PFSK-1 (cell line): ENCODE measurements at regions not wholly inside any gene's neighbourhood (a gene's known extent, or its start where the extent isn't known, plus 50 kb on each side); places are given as distances from the start of the nearest gene placed in this dataset.

Experiments used
- FOXP2 ChIP-seq: optimal IDR thresholded peaks from 2 replicates; pipeline ENCODE3; 2011; ENCODE audit warnings: borderline replicate concordance, control low read depth, inconsistent platforms; ENCODE audit not compliant: insufficient read depth; ENCODE audit errors: extremely low read length, extremely low read depth
- POLR2AphosphoS5 ChIP-seq: IDR thresholded peaks from 2 replicates; pipeline ENCODE4 v1.6.1; 2012; ENCODE audit warnings: low read depth, mild to moderate bottlenecking, control low read depth, low read length, moderate library complexity
- REST ChIP-seq, 2 experiments: IDR thresholded peaks; 2 replicates each; pipeline versions ENCODE4 v1.6.1 to v1.8.0; 2011 to 2012; ENCODE audit warnings: low read depth in 2 of 2, low read length in 2 of 2, control low read depth in 1 of 2, inconsistent platforms in 1 of 2, mild to moderate bottlenecking in 1 of 2, moderate library complexity in 1 of 2; ENCODE audit not compliant: insufficient read depth in 1 of 2
- SIN3A ChIP-seq: IDR thresholded peaks from 2 replicates; pipeline ENCODE4 v1.6.1; 2012; ENCODE audit warnings: mild to moderate bottlenecking, low read length, moderate library complexity, borderline replicate concordance; ENCODE audit not compliant: insufficient read depth
- TAF1 ChIP-seq: IDR thresholded peaks from 2 replicates; pipeline ENCODE4 v1.6.1; 2012; ENCODE audit warnings: low read length, control low read depth, borderline replicate concordance; ENCODE audit not compliant: insufficient read depth

GRCh38 chr21:27359141-27359540, 392.3 kb upstream of the ADAMTS5 start:
- no peak for TF ChIP-seq SIN3A
- TF ChIP-seq FOXP2: no peak
- TF ChIP-seq REST (IDR thresholded peaks at IDR 0.05; ENCODE audit: insufficient read depth in 1 of 2, low read depth in 2 of 2, low read length in 2 of 2): no peak
- TF ChIP-seq TAF1: no peak
- TF ChIP-seq POLR2AphosphoS5: no peak

GRCh38 chr21:27352885-27353284, 386.0 kb upstream of the ADAMTS5 start:
- TF ChIP-seq REST (IDR thresholded peaks at IDR 0.05; ENCODE audit: insufficient read depth in 1 of 2, low read depth in 2 of 2, low read length in 2 of 2): no peak
- TF ChIP-seq SIN3A: no peak
- TF ChIP-seq FOXP2: no peak
- no peak for TF ChIP-seq POLR2AphosphoS5
- no peak for TF ChIP-seq TAF1

DNA sequence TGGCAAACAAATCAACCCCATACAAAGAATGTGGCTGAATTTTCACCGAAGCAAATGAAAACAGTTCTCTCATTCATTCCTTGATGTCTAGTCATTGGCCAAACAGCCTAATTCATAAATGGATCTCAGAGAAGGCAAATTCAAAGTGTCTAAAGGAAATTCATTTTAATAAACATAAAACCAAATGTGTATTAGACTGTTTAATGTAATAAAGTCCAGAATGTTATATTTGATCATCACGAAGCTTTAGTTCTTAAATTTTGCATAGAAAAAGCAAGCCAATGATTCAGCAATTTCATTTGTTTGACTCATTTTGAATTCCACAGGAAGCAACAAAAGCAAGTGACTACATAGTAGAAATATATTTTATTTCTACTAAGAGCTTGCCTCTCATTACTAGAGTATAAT, 379.2 kb upstream of the ADAMTS5 start:
- TF ChIP-seq REST (IDR thresholded peaks at IDR 0.05; ENCODE audit: insufficient read depth in 1 of 2, low read depth in 2 of 2, low read length in 2 of 2) (no peak), TAF1 (no peak), FOXP2 (no peak), POLR2AphosphoS5 (no peak), SIN3A (no peak)

DNA sequence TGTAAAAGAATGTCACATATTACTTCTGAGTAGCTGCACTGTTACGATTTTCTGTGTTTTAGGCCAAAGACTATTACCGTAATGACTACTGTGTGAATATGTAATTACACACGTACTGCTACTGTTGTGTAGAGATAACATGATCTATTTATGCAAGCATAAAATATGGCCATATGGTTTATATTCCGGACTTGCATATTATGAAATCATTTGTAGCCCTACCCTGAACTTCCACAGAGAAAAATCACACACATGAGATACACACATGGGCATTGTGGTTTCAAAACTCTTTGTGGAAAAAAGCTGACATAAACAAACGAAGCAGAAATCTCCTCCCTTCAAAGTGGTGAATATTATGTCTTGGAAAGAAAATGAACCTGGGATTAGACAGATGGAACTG, 373.0 kb upstream of the ADAMTS5 start:
- no peak for TF ChIP-seq POLR2AphosphoS5
- TF ChIP-seq TAF1: no peak
- TF ChIP-seq REST (IDR thresholded peaks at IDR 0.05; ENCODE audit: insufficient read depth in 1 of 2, low read depth in 2 of 2, low read length in 2 of 2): no peak
- no peak for TF ChIP-seq FOXP2
- no peak for TF ChIP-seq SIN3A

- TF ChIP-seq TAF1 (no peak), POLR2AphosphoS5 (no peak), SIN3A (no peak), REST (IDR thresholded peaks at IDR 0.05; ENCODE audit: insufficient read depth in 1 of 2, low read depth in 2 of 2, low read length in 2 of 2) (no peak), FOXP2 (no peak)
These were observed 366.2 kb upstream of the ADAMTS5 start for GRCh38 chr21:27333096-27333495.
